ENCODE measurements at regions not wholly inside any gene's neighbourhood (a gene's known extent, or its start where the extent isn't known, plus 50 kb on each side); places are given as distances from the start of the nearest gene placed in this dataset.

GRCh38 chr18:53991805-53992204 is 232.7 kb downstream of the MBD2 start:
- ChIA-PET POLR2A (ENCODE audit: unreplicated experiment) (no interaction called here), CTCF (interaction anchor here (0.6 kb wide), 1 partner anchor 214 kb away, joined by 3 read pairs; no protein-coding TSS in a partner anchor)
- intact Hi-C loops (cut with micrococcal nuclease): no loop called here
- H3K27ac ChIP-seq (ENCODE audit: low read length): peak overlapping the region; percentile 52
- peak; percentile 22 for DNase-seq
- BruUV-seq (replicated peaks): no TSS peak
- no peaks in the 10 kb centered on the region for H3K36me3 ChIP-seq (ENCODE audit: low read depth, low read length)
- no peaks in the 10 kb centered on the region for H3K79me2 ChIP-seq (ENCODE audit: low read length)
- H3K4me2 ChIP-seq (ENCODE audit: low read length): peak overlapping the region; percentile 36
- H3K9me2 ChIP-seq (replicated peaks; ENCODE audit: low read length): no peaks in the 10 kb centered on the region
- peaks cover 22% of the 10 kb centered on the region for H3K4me1 ChIP-seq (ENCODE audit: insufficient read depth, low read length)
- H3K4me3 ChIP-seq (ENCODE audit: low read length): no peak overlapping the region
- H3K27me3 ChIP-seq (ENCODE audit: low read length): no peaks in the 10 kb centered on the region
- H4K20me1 ChIP-seq (ENCODE audit: low read length): no peaks in the 10 kb centered on the region
- H3F3A ChIP-seq (ENCODE audit: low read length, unreplicated experiment): no peaks in the 10 kb centered on the region
- no peaks in the 10 kb centered on the region for H3K9me3 ChIP-seq (ENCODE audit: low read length)
- TF ChIP-seq EZH2 (IDR thresholded peaks at IDR 0.05; ENCODE audit: low read length, unreplicated experiment) (no peak), EZH2phosphoT487 (IDR thresholded peaks at IDR 0.05; ENCODE audit: borderline replicate concordance, low read length) (no peak), CTCF (conservative IDR thresholded peaks at IDR 0.05; ENCODE audit: low read depth, low read length) (no peak)
- no peak overlapping the region for H3K9ac ChIP-seq (ENCODE audit: low read length)
- no peak overlapping the region for H2AFZ ChIP-seq (ENCODE audit: low read length)
- peak; percentile 23; the same call in 1 of the 2 replicates for ATAC-seq

GRCh38 chr18:53991202-53991601 is 233.3 kb downstream of the MBD2 start:
- H3K4me1 ChIP-seq (ENCODE audit: insufficient read depth, low read length): peaks cover 18% of the 10 kb centered on the region
- H3K79me2 ChIP-seq (ENCODE audit: low read length): no peaks in the 10 kb centered on the region
- H3K27ac ChIP-seq (ENCODE audit: low read length): peak overlapping the region; percentile 52
- H3K9ac ChIP-seq (ENCODE audit: low read length): no peak overlapping the region
- ChIA-PET CTCF (no interaction called here), POLR2A (ENCODE audit: unreplicated experiment) (no interaction called here)
- no peak overlapping the region for H3K4me3 ChIP-seq (ENCODE audit: low read length)
- H4K20me1 ChIP-seq (ENCODE audit: low read length): no peaks in the 10 kb centered on the region
- H3K27me3 ChIP-seq (ENCODE audit: low read length): no peaks in the 10 kb centered on the region
- BruUV-seq (replicated peaks): no TSS peak
- H3K9me3 ChIP-seq (ENCODE audit: low read length): no peaks in the 10 kb centered on the region
- ATAC-seq: peak; percentile 90
- no peak overlapping the region for H2AFZ ChIP-seq (ENCODE audit: low read length)
- peak; percentile 96 for DNase-seq
- H3F3A ChIP-seq (ENCODE audit: low read length, unreplicated experiment): no peaks in the 10 kb centered on the region
- TF ChIP-seq EZH2 (IDR thresholded peaks at IDR 0.05; ENCODE audit: low read length, unreplicated experiment): no peak
- no peak for TF ChIP-seq EZH2phosphoT487 (IDR thresholded peaks at IDR 0.05; ENCODE audit: borderline replicate concordance, low read length)
- H3K4me2 ChIP-seq (ENCODE audit: low read length): peak overlapping the region; percentile 36
- H3K36me3 ChIP-seq (ENCODE audit: low read depth, low read length): no peaks in the 10 kb centered on the region
- no peaks in the 10 kb centered on the region for H3K9me2 ChIP-seq (replicated peaks; ENCODE audit: low read length)
- intact Hi-C loops (cut with micrococcal nuclease): no loop called here

DNA sequence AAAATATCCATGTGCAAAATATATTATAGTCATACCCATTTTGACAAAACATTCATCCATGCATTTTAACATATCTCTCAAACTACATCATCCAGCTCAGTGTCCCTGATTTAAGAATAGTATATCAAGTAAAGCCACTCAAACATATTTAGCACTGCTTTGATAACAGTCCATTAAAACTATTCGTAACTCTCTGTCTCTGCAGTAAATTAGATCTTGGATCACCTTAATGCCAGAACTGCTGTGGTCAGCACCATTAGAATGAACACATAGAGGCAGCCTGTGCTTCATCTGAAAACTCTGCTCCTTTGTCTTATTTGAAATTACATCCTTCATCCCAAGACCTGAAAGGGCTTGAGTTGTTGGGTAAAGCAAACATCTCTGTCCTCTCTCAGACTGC is 234.0 kb downstream of the MBD2 start:
- no TSS peak for BruUV-seq (replicated peaks)
- Histone ChIP-seq H3K9me3 (ENCODE audit: low read length) (no peaks in the 10 kb centered on the region), H4K20me1 (ENCODE audit: low read length) (no peaks in the 10 kb centered on the region), H3K27ac (ENCODE audit: low read length) (peak overlapping the region; percentile 47), H3K4me1 (ENCODE audit: insufficient read depth, low read length) (peaks cover 22% of the 10 kb centered on the region), H3K27me3 (ENCODE audit: low read length) (no peaks in the 10 kb centered on the region), H3K9ac (ENCODE audit: low read length) (no peak overlapping the region), H3F3A (ENCODE audit: low read length, unreplicated experiment) (no peaks in the 10 kb centered on the region), H3K79me2 (ENCODE audit: low read length) (no peaks in the 10 kb centered on the region), H3K4me3 (ENCODE audit: low read length) (no peak overlapping the region), H2AFZ (ENCODE audit: low read length) (no peak overlapping the region), H3K4me2 (ENCODE audit: low read length) (no peak overlapping the region; the same call in 1 of the 2 replicates), H3K9me2 (replicated peaks; ENCODE audit: low read length) (no peaks in the 10 kb centered on the region), H3K36me3 (ENCODE audit: low read depth, low read length) (no peaks in the 10 kb centered on the region)
- intact Hi-C loops (cut with micrococcal nuclease): no loop called here
- ChIA-PET CTCF (no interaction called here), POLR2A (ENCODE audit: unreplicated experiment) (no interaction called here)
- ATAC-seq: no peak
- TF ChIP-seq CTCF (conservative IDR thresholded peaks at IDR 0.05; ENCODE audit: low read depth, low read length) (no peak), EZH2phosphoT487 (IDR thresholded peaks at IDR 0.05; ENCODE audit: borderline replicate concordance, low read length) (no peak), EZH2 (IDR thresholded peaks at IDR 0.05; ENCODE audit: low read length, unreplicated experiment) (no peak)
- DNase-seq: no peak

Data from PC-3 (cell line).